OCI-LY3 (cell line): ENCODE measurements at regions not wholly inside any gene's neighbourhood (a gene's known extent, or its start where the extent isn't known, plus 50 kb on each side); places are given as distances from the start of the nearest gene placed in this dataset.

Experiments used
- H2AFZ ChIP-seq: fragments of 200-600, 300-600 bp; shearing (Covaris generic); 2 replicates; pipeline ENCODE4 v1.6.0; 2014; ENCODE audit warnings: antibody characterized with exemption, low read depth, low read length
- H3K27ac ChIP-seq: fragments of 200-600, 300-600 bp; sonication (generic); 2 replicates; pipeline ENCODE4 v1.5.1; 2014; ENCODE audit warnings: mild to moderate bottlenecking, low read length, moderate library complexity, mixed read lengths
- H3K27me3 ChIP-seq: fragments of 200-600, 300-600 bp; sonication (generic); 2 replicates; pipeline ENCODE4 v1.6.1; 2014; ENCODE audit warnings: low read depth, low read length, mixed read lengths
- H3K36me3 ChIP-seq: fragments of 200-600, 300-600 bp; sonication (generic); replicated peaks from 2 replicates; pipeline ENCODE3; 2014; ENCODE audit warnings: low read depth, low read length, mixed read lengths
- H3K4me1 ChIP-seq: fragments of 300-600, 200-600 bp; sonication (generic); 2 replicates; pipeline ENCODE4 v1.6.1; 2014; ENCODE audit warnings: low read length, mixed read lengths
- H3K4me2 ChIP-seq: fragments of 200-600, 300-600 bp; sonication (generic); 2 replicates; pipeline ENCODE4 v1.6.1; 2014; ENCODE audit warnings: low read length, mixed read lengths
- H3K4me3 ChIP-seq: fragments of 300-600, 200-600 bp; sonication (generic); 2 replicates; pipeline ENCODE4 v1.5.1; 2014; ENCODE audit warnings: antibody characterized with exemption, mild to moderate bottlenecking, low read length, moderate library complexity
- H3K79me2 ChIP-seq: fragments of 300-600, 200-600 bp; shearing (Covaris generic); 2 replicates; pipeline ENCODE4 v1.6.1; 2014; ENCODE audit warnings: mild to moderate bottlenecking, low read length, mixed read lengths
- H3K9ac ChIP-seq: fragments of 300-600, 200-600 bp; shearing (Covaris generic); 2 replicates; pipeline ENCODE4 v1.6.0; 2014; ENCODE audit warnings: mild to moderate bottlenecking, low read length, moderate library complexity
- H3K9me3 ChIP-seq: fragments of 200-600, 300-600 bp; shearing (Covaris generic); 2 replicates; pipeline ENCODE4 v1.6.1; 2014; ENCODE audit warnings: low read length, mixed read lengths; ENCODE audit not compliant: insufficient read depth
- H4K20me1 ChIP-seq: fragments of 200-600, 300-600 bp; sonication (generic); 2 replicates; pipeline ENCODE4 v1.6.1; 2016; ENCODE audit warnings: low read length, mixed read lengths; ENCODE audit not compliant: insufficient read depth
- CTCF ChIP-seq: fragments of 200-600, 300-600 bp; sonication (generic); IDR thresholded peaks from 2 replicates; pipeline ENCODE4 v1.5.1; 2014; ENCODE audit warnings: antibody characterized with exemption, low read length, low read depth
- EZH2phosphoT487 ChIP-seq: fragments of 200-600 bp; shearing (Covaris generic); IDR thresholded peaks from 2 replicates; pipeline ENCODE4 v1.6.1; 2018; ENCODE audit warnings: antibody characterized with exemption, mixed run types, low read depth

GRCh38 chr10:14382531-14382930, 51.8 kb upstream of the FRMD4A start:
- Histone ChIP-seq H3K9me3 (no peaks in the 10 kb centered on the region), H3K36me3 (no peaks in the 10 kb centered on the region), H3K4me1 (peaks cover 14% of the 10 kb centered on the region), H3K9ac (no peak overlapping the region), H3K4me2 (no peak overlapping the region), H3K4me3 (no peak overlapping the region), H2AFZ (no peak overlapping the region), H3K79me2 (no peaks in the 10 kb centered on the region), H4K20me1 (no peaks in the 10 kb centered on the region), H3K27me3 (peaks cover 61% of the 10 kb centered on the region), H3K27ac (no peak overlapping the region)
- TF ChIP-seq CTCF = no peak
- TF ChIP-seq EZH2phosphoT487 = no peak

GRCh38 chr10:14382022-14382421, 51.3 kb upstream of the FRMD4A start:
- H3K79me2 ChIP-seq = no peaks in the 10 kb centered on the region
- no peak overlapping the region for H3K4me3 ChIP-seq
- H3K9me3 ChIP-seq = no peaks in the 10 kb centered on the region
- peaks cover 61% of the 10 kb centered on the region for H3K27me3 ChIP-seq
- H3K27ac ChIP-seq = no peak overlapping the region
- peaks cover 14% of the 10 kb centered on the region for H3K4me1 ChIP-seq
- H3K9ac ChIP-seq = no peak overlapping the region
- no peak overlapping the region for H3K4me2 ChIP-seq
- no peak overlapping the region for H2AFZ ChIP-seq
- no peaks in the 10 kb centered on the region for H4K20me1 ChIP-seq
- no peaks in the 10 kb centered on the region for H3K36me3 ChIP-seq
- no peak for TF ChIP-seq CTCF
- no peak for TF ChIP-seq EZH2phosphoT487

GRCh38 chr10:14381475-14381874, 50.8 kb upstream of the FRMD4A start:
- H3K36me3 ChIP-seq = no peaks in the 10 kb centered on the region
- H3K9ac ChIP-seq = no peak overlapping the region
- H3K27me3 ChIP-seq = peaks cover 58% of the 10 kb centered on the region
- H3K4me1 ChIP-seq = peaks cover 14% of the 10 kb centered on the region
- H3K79me2 ChIP-seq = no peaks in the 10 kb centered on the region
- H3K4me3 ChIP-seq = no peak overlapping the region
- no peak for TF ChIP-seq CTCF
- no peak for TF ChIP-seq EZH2phosphoT487
- H3K9me3 ChIP-seq = no peaks in the 10 kb centered on the region
- H3K4me2 ChIP-seq = no peak overlapping the region
- no peak overlapping the region for H2AFZ ChIP-seq
- H4K20me1 ChIP-seq = no peaks in the 10 kb centered on the region
- no peak overlapping the region for H3K27ac ChIP-seq

- Histone ChIP-seq H3K36me3 (no peaks in the 10 kb centered on the region), H3K4me3 (no peak overlapping the region), H3K9ac (no peak overlapping the region), H4K20me1 (no peaks in the 10 kb centered on the region), H2AFZ (no peak overlapping the region), H3K79me2 (no peaks in the 10 kb centered on the region), H3K4me1 (peaks cover 14% of the 10 kb centered on the region), H3K27me3 (peaks cover 56% of the 10 kb centered on the region), H3K4me2 (no peak overlapping the region), H3K9me3 (no peaks in the 10 kb centered on the region), H3K27ac (no peak overlapping the region)
- TF ChIP-seq EZH2phosphoT487 (no peak), CTCF (no peak)
Measured at GRCh38 chr10:14380746-14381145, 50.0 kb upstream of the FRMD4A start.
